ENCODE measurements at regions not wholly inside any gene's neighbourhood (a gene's known extent, or its start where the extent isn't known, plus 50 kb on each side); places are given as distances from the start of the nearest gene placed in this dataset.

- TF ChIP-seq POLR2A (IDR thresholded peaks at IDR 0.05) (no peak), CTCF (IDR thresholded peaks at IDR 0.05) (no peak)
- DNase-seq: no peak
- Histone ChIP-seq H3K9me3 (no peaks in the 10 kb centered on the region), H3K36me3 (replicated peaks in 1 of 2; ENCODE audit: insufficient read depth in 1 of 2, low read depth in 2 of 2) (no peaks in the 10 kb centered on the region), H3K4me1 (no peaks in the 10 kb centered on the region), H3K27ac (no peak overlapping the region), H3K4me3 (no peak overlapping the region), H3K27me3 (no peaks in the 10 kb centered on the region)
- intact Hi-C loops (cut with DNase I): no loop called here
- WGBS, 2 donors: 97 to 100% methylated on average over 4 to 10 of the region's 14 CpGs
- no peak for ATAC-seq
These were observed 157.9 kb upstream of the SLC38A2 start for GRCh38 chr12:46530373-46531056.

- Histone ChIP-seq H3K4me3 (no peak overlapping the region), H3K27me3 (no peaks in the 10 kb centered on the region), H3K9me3 (no peaks in the 10 kb centered on the region), H3K27ac (no peak overlapping the region), H3K36me3 (replicated peaks in 1 of 2; ENCODE audit: insufficient read depth in 1 of 2, low read depth in 2 of 2) (no peaks in the 10 kb centered on the region), H3K4me1 (no peaks in the 10 kb centered on the region)
- no peak for DNase-seq
- 80 to 95% methylated on average over 3 of the region's 3 CpGs for WGBS, 2 donors
- intact Hi-C loops (cut with DNase I): no loop called here
- TF ChIP-seq POLR2A (IDR thresholded peaks at IDR 0.05): no peak
- no peak for TF ChIP-seq CTCF (IDR thresholded peaks at IDR 0.05)
- no peak for ATAC-seq
These were observed 153.7 kb upstream of the SLC38A2 start for GRCh38 chr12:46526233-46526632.

GRCh38 chr12:46524778-46525177, 152.2 kb upstream of the SLC38A2 start:
- H3K4me1 ChIP-seq: no peaks in the 10 kb centered on the region
- 46 to 75% methylated on average over 2 of the region's 2 CpGs for WGBS, 2 donors
- no peaks in the 10 kb centered on the region for H3K9me3 ChIP-seq
- TF ChIP-seq POLR2A (IDR thresholded peaks at IDR 0.05): no peak
- TF ChIP-seq CTCF (IDR thresholded peaks at IDR 0.05): no peak
- DNase-seq (peak; percentile 49 to 82 (median 66)), ATAC-seq (peak; percentile 70)
- no peaks in the 10 kb centered on the region for H3K36me3 ChIP-seq (replicated peaks in 1 of 2; ENCODE audit: insufficient read depth in 1 of 2, low read depth in 2 of 2)
- no peak overlapping the region for H3K27ac ChIP-seq
- no peak overlapping the region for H3K4me3 ChIP-seq
- intact Hi-C loops (cut with DNase I): no loop called here
- H3K27me3 ChIP-seq: no peaks in the 10 kb centered on the region

GRCh38 chr12:46523863-46524770, 151.5 kb upstream of the SLC38A2 start:
- no peaks in the 10 kb centered on the region for H3K9me3 ChIP-seq
- DNase-seq (no peak), ATAC-seq (peak; percentile 19)
- H3K4me3 ChIP-seq: no peak overlapping the region
- no peaks in the 10 kb centered on the region for H3K4me1 ChIP-seq
- H3K27me3 ChIP-seq: no peaks in the 10 kb centered on the region
- WGBS, 2 donors: 82 to 88% methylated on average over 10 of the region's 10 CpGs
- intact Hi-C loops (cut with DNase I): no loop called here
- no peak for TF ChIP-seq POLR2A (IDR thresholded peaks at IDR 0.05)
- TF ChIP-seq CTCF (IDR thresholded peaks at IDR 0.05): no peak
- no peaks in the 10 kb centered on the region for H3K36me3 ChIP-seq (replicated peaks in 1 of 2; ENCODE audit: insufficient read depth in 1 of 2, low read depth in 2 of 2)
- H3K27ac ChIP-seq: no peak overlapping the region

Measured in body of pancreas (tissue), 4 donors.